Mesenchymal stem cell (in vitro differentiated cells and primary cell): ENCODE measurements at regions not wholly inside any gene's neighbourhood (a gene's known extent, or its start where the extent isn't known, plus 50 kb on each side); places are given as distances from the start of the nearest gene placed in this dataset.
A peak's percentile ranks its signal among the peaks of the same experiment; 100 is the strongest.
"Not testable (repeated sequence)": the region's sequence is repeated elsewhere in the genome, so short reads cannot be mapped to it uniquely, and the experiment has no call there.

Experiments used
- DNase-seq: peaks from one replicate; pipeline ENCODE4 v3.0.0-alpha.2; 2013
- H2AFZ ChIP-seq: one replicate; pipeline ENCODE4 v1.6.1; 2013; ENCODE audit warnings: low read depth, mild to moderate bottlenecking, control low read depth, inconsistent platforms, low read length, moderate library complexity
- H2AK5ac ChIP-seq: 2 replicates; pipeline ENCODE4 v1.6.1; 2013; ENCODE audit warnings: low read length, moderate library complexity, mild to moderate bottlenecking, inconsistent platforms; ENCODE audit not compliant: severe bottlenecking
- H2BK120ac ChIP-seq: one replicate; pipeline ENCODE4 v1.6.1; 2013; ENCODE audit warnings: low read depth, mild to moderate bottlenecking, inconsistent platforms, low read length, moderate library complexity
- H2BK12ac ChIP-seq, 2 experiments: one replicate each; pipeline ENCODE4 v1.6.1; 2013; ENCODE audit warnings: inconsistent platforms in 2 of 2, low read length in 2 of 2, mild to moderate bottlenecking in 2 of 2, moderate library complexity in 2 of 2, control low read depth in 1 of 2
- H2BK15ac ChIP-seq: one replicate; pipeline ENCODE4 v1.6.1; 2013; ENCODE audit warnings: mild to moderate bottlenecking, low read depth, inconsistent platforms; ENCODE audit not compliant: poor library complexity, severe bottlenecking
- H2BK5ac ChIP-seq: 2 replicates; pipeline ENCODE4 v1.6.1; 2013; ENCODE audit warnings: low read depth, mild to moderate bottlenecking, low read length, control low read depth, inconsistent platforms; ENCODE audit not compliant: poor library complexity, severe bottlenecking
- H3K14ac ChIP-seq, 2 experiments: one replicate each; pipeline ENCODE4 v1.6.1; 2013; ENCODE audit warnings: inconsistent platforms in 2 of 2, low read length in 2 of 2, control low read depth in 1 of 2, mild to moderate bottlenecking in 1 of 2, moderate library complexity in 1 of 2
- H3K18ac ChIP-seq, 2 experiments: one replicate each; pipeline ENCODE4 v1.6.1; 2013; ENCODE audit warnings: inconsistent platforms in 2 of 2, low read length in 2 of 2, control low read depth in 1 of 2, low read depth in 1 of 2, mild to moderate bottlenecking in 1 of 2
- H3K23ac ChIP-seq, 2 experiments: one replicate each; pipeline ENCODE4 v1.6.1; 2013; ENCODE audit warnings: inconsistent platforms in 2 of 2, low read length in 2 of 2, mild to moderate bottlenecking in 2 of 2, moderate library complexity in 2 of 2, control low read depth in 1 of 2
- H3K27ac ChIP-seq: 2 replicates; pipeline ENCODE4 v1.5.1; 2013; ENCODE audit warnings: mild to moderate bottlenecking, moderate library complexity, low read length, control low read depth, inconsistent platforms; ENCODE audit not compliant: poor library complexity, severe bottlenecking
- H3K27me3 ChIP-seq, 2 experiments: 2 replicates each; pipeline versions ENCODE4 v1.6.1 to v1.7.0; 2013; ENCODE audit warnings: low read length in 2 of 2, mild to moderate bottlenecking in 2 of 2, moderate library complexity in 2 of 2, control low read depth in 1 of 2, inconsistent platforms in 1 of 2; ENCODE audit not compliant: control insufficient read depth in 1 of 2, insufficient read depth in 1 of 2
- H3K36me3 ChIP-seq, 2 experiments: 2 replicates each; pipeline versions ENCODE4 v1.6.1 to v1.7.0; 2013; ENCODE audit warnings: low read length in 2 of 2, control low read depth in 1 of 2, inconsistent platforms in 1 of 2, low read depth in 1 of 2, mild to moderate bottlenecking in 1 of 2; ENCODE audit not compliant: insufficient read depth in 2 of 2, control insufficient read depth in 1 of 2
- H3K4ac ChIP-seq, 2 experiments: one replicate each; pipeline ENCODE4 v1.6.1; 2013; ENCODE audit warnings: inconsistent platforms in 2 of 2, low read length in 2 of 2, mild to moderate bottlenecking in 2 of 2, moderate library complexity in 2 of 2, control low read depth in 1 of 2, low read depth in 1 of 2
- H3K4me1 ChIP-seq: 2 replicates; pipeline ENCODE4 v1.6.1; 2013; ENCODE audit warnings: low read depth, low read length, control low read depth; ENCODE audit not compliant: control insufficient read depth, insufficient read depth
- H3K4me2 ChIP-seq: 2 replicates; pipeline ENCODE4 v1.6.1; 2013; ENCODE audit warnings: low read length, mild to moderate bottlenecking, inconsistent platforms; ENCODE audit not compliant: poor library complexity, severe bottlenecking
- H3K4me3 ChIP-seq, 2 experiments: 2 replicates each; pipeline versions ENCODE4 v1.5.1 to v1.7.0; 2013; ENCODE audit warnings: low read length in 2 of 2, mild to moderate bottlenecking in 2 of 2, control low read depth in 1 of 2, low read depth in 1 of 2; ENCODE audit not compliant: insufficient read depth in 1 of 2
- H3K79me1 ChIP-seq: replicated peaks from 2 replicates; pipeline ENCODE4 v1.6.1; 2013; ENCODE audit warnings: mild to moderate bottlenecking, control low read depth, low read length, inconsistent platforms; ENCODE audit not compliant: poor library complexity, severe bottlenecking
- H3K9ac ChIP-seq: 2 replicates; pipeline ENCODE4 v1.7.0; 2013; ENCODE audit warnings: mild to moderate bottlenecking, low read length, moderate library complexity
- H3K9me3 ChIP-seq: 2 replicates; pipeline ENCODE4 v1.7.0; 2013; ENCODE audit warnings: mild to moderate bottlenecking, low read length; ENCODE audit not compliant: control insufficient read depth
- H4K8ac ChIP-seq: one replicate; pipeline ENCODE4 v1.6.1; 2013; ENCODE audit warnings: inconsistent platforms, mild to moderate bottlenecking, low read length, moderate library complexity
- H4K91ac ChIP-seq: one replicate; pipeline ENCODE4 v1.6.1; 2013; ENCODE audit warnings: mild to moderate bottlenecking, low read length, inconsistent platforms
- WGBS: methylation state at CpG from one replicate; pipeline ENCODE4 v1.1.7; 2013; ENCODE audit warnings: mixed read lengths; 5-methylcytosine and 5-hydroxymethylcytosine counted together

- no peak overlapping the region for H2AFZ ChIP-seq
- no peaks in the 10 kb centered on the region for H3K36me3 ChIP-seq
- H3K4me2 ChIP-seq: no peak overlapping the region
- H2BK120ac ChIP-seq: no peak overlapping the region
- H2AK5ac ChIP-seq: no peak overlapping the region
- no peak overlapping the region for H3K18ac ChIP-seq
- no peak overlapping the region for H3K9ac ChIP-seq
- no peak overlapping the region for H3K14ac ChIP-seq
- WGBS: 95% methylated on average over 1 of the region's 1 CpG
- no peaks in the 10 kb centered on the region for H3K79me1 ChIP-seq
- no peak overlapping the region for H3K4me3 ChIP-seq
- H4K91ac ChIP-seq: no peak overlapping the region
- H2BK5ac ChIP-seq: no peak overlapping the region
- H3K4ac ChIP-seq: no peak overlapping the region
- no peak overlapping the region for H4K8ac ChIP-seq
- no peaks in the 10 kb centered on the region for H3K27me3 ChIP-seq
- no peak overlapping the region for H2BK15ac ChIP-seq
- no peak overlapping the region for H3K27ac ChIP-seq
- H2BK12ac ChIP-seq: no peak overlapping the region
- no peak overlapping the region for H3K23ac ChIP-seq
- no peaks in the 10 kb centered on the region for H3K9me3 ChIP-seq
- DNase-seq: no peak
- H3K4me1 ChIP-seq: no peaks in the 10 kb centered on the region
Observed at GRCh38 chr4:126658411-126658810, 974.3 kb upstream of the INTU start.

GRCh38 chr4:126661194-126661593 lies 971.6 kb upstream of the INTU start:
- H3K18ac ChIP-seq: no peak overlapping the region
- H3K4me3 ChIP-seq: no peak overlapping the region
- no peak overlapping the region for H3K9ac ChIP-seq
- no peak overlapping the region for H2BK15ac ChIP-seq
- peak; percentile 30 for DNase-seq
- no peaks in the 10 kb centered on the region for H3K36me3 ChIP-seq
- H4K8ac ChIP-seq: no peak overlapping the region
- H3K27me3 ChIP-seq: no peaks in the 10 kb centered on the region
- H3K4me1 ChIP-seq: no peaks in the 10 kb centered on the region
- H4K91ac ChIP-seq: no peak overlapping the region
- no peak overlapping the region for H2BK12ac ChIP-seq
- H3K23ac ChIP-seq: no peak overlapping the region
- no peak overlapping the region for H3K14ac ChIP-seq
- H2BK5ac ChIP-seq: no peak overlapping the region
- no peak overlapping the region for H2AFZ ChIP-seq
- H3K4me2 ChIP-seq: no peak overlapping the region
- H3K4ac ChIP-seq: no peak overlapping the region
- H2BK120ac ChIP-seq: no peak overlapping the region
- H2AK5ac ChIP-seq: no peak overlapping the region
- H3K9me3 ChIP-seq: no peaks in the 10 kb centered on the region
- H3K27ac ChIP-seq: no peak overlapping the region
- no peaks in the 10 kb centered on the region for H3K79me1 ChIP-seq

- H3K79me1 ChIP-seq: no peaks in the 10 kb centered on the region
- no peak overlapping the region for H3K27ac ChIP-seq
- H3K9ac ChIP-seq: no peak overlapping the region
- H2AK5ac ChIP-seq: no peak overlapping the region
- H2BK120ac ChIP-seq: no peak overlapping the region
- WGBS: 100% methylated on average over 1 of the region's 1 CpG
- H4K91ac ChIP-seq: no peak overlapping the region
- no peak overlapping the region for H2BK15ac ChIP-seq
- H4K8ac ChIP-seq: no peak overlapping the region
- no peak for DNase-seq
- no peak overlapping the region for H3K4ac ChIP-seq
- no peak overlapping the region for H2AFZ ChIP-seq
- no peak overlapping the region for H3K18ac ChIP-seq
- no peak overlapping the region for H3K4me3 ChIP-seq
- H3K4me2 ChIP-seq: no peak overlapping the region
- H2BK5ac ChIP-seq: no peak overlapping the region
- H3K27me3 ChIP-seq: no peaks in the 10 kb centered on the region
- no peaks in the 10 kb centered on the region for H3K4me1 ChIP-seq
- H3K14ac ChIP-seq: no peak overlapping the region
- H2BK12ac ChIP-seq: no peak overlapping the region
- no peak overlapping the region for H3K23ac ChIP-seq
- H3K9me3 ChIP-seq: no peaks in the 10 kb centered on the region
- H3K36me3 ChIP-seq: no peaks in the 10 kb centered on the region
Observed at GRCh38 chr4:126664839-126665238, 967.9 kb upstream of the INTU start.

- not testable (repeated sequence) for H2AK5ac ChIP-seq, H4K8ac ChIP-seq
- WGBS: 82% methylated on average over 5 of the region's 5 CpGs
Observed at GRCh38 chr4:126670038-126670437, 962.7 kb upstream of the INTU start.

More at GRCh38 chr4:126670038-126670437, 962.7 kb upstream of the INTU start:
- H2BK12ac ChIP-seq, H3K4me2 ChIP-seq, H3K27me3 ChIP-seq, H3K23ac ChIP-seq, H3K4me3 ChIP-seq, H3K4me1 ChIP-seq, H2BK5ac ChIP-seq, H3K36me3 ChIP-seq, H3K4ac ChIP-seq, H3K9me3 ChIP-seq, H3K18ac ChIP-seq, H4K91ac ChIP-seq, H3K14ac ChIP-seq, DNase-seq, H3K79me1 ChIP-seq, H3K27ac ChIP-seq, H2AFZ ChIP-seq, H2BK15ac ChIP-seq, H3K9ac ChIP-seq, H2BK120ac ChIP-seq: not testable (repeated sequence)
